ENCODE measurements at regions not wholly inside any gene's neighbourhood (a gene's known extent, or its start where the extent isn't known, plus 50 kb on each side); places are given as distances from the start of the nearest gene placed in this dataset.

GRCh38 chr10:10510179-10510578 lies 507.5 kb upstream of the CELF2 start:
- TF ChIP-seq RARB (CRISPR knock-in tag; IDR thresholded peaks at IDR 0.05) (no peak), PATZ1 (CRISPR knock-in tag; IDR thresholded peaks at IDR 0.05; ENCODE audit: borderline replicate concordance) (no peak), ZNF70 (CRISPR knock-in tag; IDR thresholded peaks at IDR 0.05) (no peak), OSR1 (CRISPR knock-in tag; IDR thresholded peaks at IDR 0.05) (no peak), ISL1 (CRISPR knock-in tag; IDR thresholded peaks at IDR 0.05) (no peak), ZC3H10 (CRISPR knock-in tag; IDR thresholded peaks at IDR 0.05) (no peak), ARNTL (CRISPR knock-in tag; IDR thresholded peaks at IDR 0.05; ENCODE audit: borderline replicate concordance, low read depth) (no peak), BACH2 (CRISPR knock-in tag; IDR thresholded peaks at IDR 0.05; ENCODE audit: borderline replicate concordance) (no peak), ZFP30 (CRISPR knock-in tag; IDR thresholded peaks at IDR 0.05) (no peak), ZFP3 (CRISPR knock-in tag; IDR thresholded peaks at IDR 0.05) (no peak), TOX (CRISPR knock-in tag; IDR thresholded peaks at IDR 0.05; ENCODE audit: borderline replicate concordance) (no peak), CSDC2 (CRISPR knock-in tag; IDR thresholded peaks at IDR 0.05) (no peak)
